ENCODE measurements at regions not wholly inside any gene's neighbourhood (a gene's known extent, or its start where the extent isn't known, plus 50 kb on each side); places are given as distances from the start of the nearest gene placed in this dataset.

GRCh38 chr12:125988545-125988944 lies 923.3 kb downstream of the AACS start:
- Mint-ChIP-seq H3K27ac (no peak overlapping the region), H3K4me3 (no peak overlapping the region), H3K27me3 (peaks cover 6% of the 10 kb centered on the region), H3K9me3 (peaks cover 1% of the 10 kb centered on the region), H3K36me3 (ENCODE audit: low read depth) (no peaks in the 10 kb centered on the region), H3K4me1 (no peaks in the 10 kb centered on the region)
- TF ChIP-seq CTCF (IDR thresholded peaks at IDR 0.05): no peak
- DNase-seq (no peak), ATAC-seq (ENCODE audit: low read depth) (no peak)
- intact Hi-C loops (cut with micrococcal nuclease): no loop called here
- ChIA-PET CTCF (no interaction called here), POLR2A (no interaction called here)

- ATAC-seq (ENCODE audit: low read depth): no peak
- Mint-ChIP-seq H3K9me3 (peaks cover 1% of the 10 kb centered on the region), H3K4me3 (no peak overlapping the region), H3K27me3 (peaks cover 4% of the 10 kb centered on the region), H3K36me3 (ENCODE audit: low read depth) (no peaks in the 10 kb centered on the region), H3K4me1 (no peaks in the 10 kb centered on the region), H3K27ac (no peak overlapping the region)
- ChIA-PET CTCF (no interaction called here), POLR2A (no interaction called here)
- TF ChIP-seq CTCF (IDR thresholded peaks at IDR 0.05): no peak
- intact Hi-C loops (cut with micrococcal nuclease): no loop called here
- DNase-seq: no peak
Observed at GRCh38 chr12:125989696-125990095, 924.5 kb downstream of the AACS start.

- POLR2A ChIA-PET: no interaction called here
Observed at GRCh38 chr12:125996443-125996842, 931.2 kb downstream of the AACS start.

GRCh38 chr12:125999628-126000027 lies 934.4 kb downstream of the AACS start:
- Mint-ChIP-seq H3K4me1 (no peaks in the 10 kb centered on the region), H3K4me3 (no peak overlapping the region), H3K9me3 (peaks cover 17% of the 10 kb centered on the region), H3K27me3 (no peaks in the 10 kb centered on the region), H3K27ac (no peak overlapping the region), H3K36me3 (ENCODE audit: low read depth) (no peaks in the 10 kb centered on the region)
- ChIA-PET CTCF (no interaction called here), POLR2A (no interaction called here)
- intact Hi-C loops (cut with micrococcal nuclease): no loop called here
- ATAC-seq (ENCODE audit: low read depth) (no peak), DNase-seq (no peak)
- TF ChIP-seq CTCF (IDR thresholded peaks at IDR 0.05): no peak

More at GRCh38 chr12:125996443-125996842, 931.2 kb downstream of the AACS start:
- no peaks in the 10 kb centered on the region for H3K27me3 Mint-ChIP-seq
- intact Hi-C loops (cut with micrococcal nuclease): no loop called here
- ATAC-seq (ENCODE audit: low read depth) (no peak), DNase-seq (no peak)
- no peak overlapping the region for H3K27ac Mint-ChIP-seq
- TF ChIP-seq CTCF (IDR thresholded peaks at IDR 0.05): no peak
- H3K9me3 Mint-ChIP-seq: peaks cover 5% of the 10 kb centered on the region
- no peaks in the 10 kb centered on the region for H3K4me1 Mint-ChIP-seq
- no peaks in the 10 kb centered on the region for H3K36me3 Mint-ChIP-seq (ENCODE audit: low read depth)
- H3K4me3 Mint-ChIP-seq: no peak overlapping the region
- CTCF ChIA-PET: no interaction called here

GRCh38 chr12:126019385-126019784 lies 954.1 kb downstream of the AACS start:
- no peak overlapping the region for H3K27ac Mint-ChIP-seq
- H3K9me3 Mint-ChIP-seq: peaks cover 22% of the 10 kb centered on the region
- ChIA-PET CTCF (no interaction called here), POLR2A (no interaction called here)
- TF ChIP-seq CTCF (IDR thresholded peaks at IDR 0.05): no peak
- no peak for ATAC-seq (ENCODE audit: low read depth)
- intact Hi-C loops (cut with micrococcal nuclease): no loop called here
- no peak overlapping the region for H3K4me3 Mint-ChIP-seq
- H3K4me1 Mint-ChIP-seq: no peaks in the 10 kb centered on the region
- no peak for DNase-seq
- H3K27me3 Mint-ChIP-seq: no peaks in the 10 kb centered on the region
- no peaks in the 10 kb centered on the region for H3K36me3 Mint-ChIP-seq (ENCODE audit: low read depth)

Data from activated B cell treated with CpG ODN at 0.5 μM for 24 hours (primary cell).